IPS-15b (cell line): ENCODE measurements at regions not wholly inside any gene's neighbourhood (a gene's known extent, or its start where the extent isn't known, plus 50 kb on each side); places are given as distances from the start of the nearest gene placed in this dataset.
"Not testable (repeated sequence)": the region's sequence is repeated elsewhere in the genome, so short reads cannot be mapped to it uniquely, and the experiment has no call there.

ENCODE experiments used
- H3K27me3 ChIP-seq: one replicate; pipeline ENCODE4 v1.6.1; 2013; ENCODE audit warnings: low read length; ENCODE audit not compliant: control insufficient read depth, insufficient read depth
- H3K36me3 ChIP-seq: one replicate; pipeline ENCODE4 v1.6.1; 2013; ENCODE audit warnings: low read length; ENCODE audit not compliant: control insufficient read depth, insufficient read depth
- H3K4me1 ChIP-seq: one replicate; pipeline ENCODE4 v1.6.1; 2013; ENCODE audit warnings: mild to moderate bottlenecking, low read length; ENCODE audit not compliant: control insufficient read depth, insufficient read depth
- H3K4me3 ChIP-seq: one replicate; pipeline ENCODE4 v1.5.1; 2013; ENCODE audit warnings: low read depth, low read length
- H3K9ac ChIP-seq: one replicate; pipeline ENCODE4 v1.6.1; 2013; ENCODE audit warnings: low read depth, mild to moderate bottlenecking, low read length
- H3K9me3 ChIP-seq: one replicate; pipeline ENCODE4 v1.6.1; 2013; ENCODE audit warnings: mild to moderate bottlenecking, low read length; ENCODE audit not compliant: control insufficient read depth, insufficient read depth

- H3K9ac ChIP-seq = no peak overlapping the region
- no peaks in the 10 kb centered on the region for H3K9me3 ChIP-seq
- no peak overlapping the region for H3K4me3 ChIP-seq
- H3K27me3 ChIP-seq = no peaks in the 10 kb centered on the region
- peaks cover 6% of the 10 kb centered on the region for H3K4me1 ChIP-seq
- no peaks in the 10 kb centered on the region for H3K36me3 ChIP-seq
These were observed 1571.6 kb upstream of the PRR20A start for GRCh38 chr13:55569082-55569481.

GRCh38 chr13:55569514-55569913 is 1571.2 kb upstream of the PRR20A start:
- no peaks in the 10 kb centered on the region for H3K36me3 ChIP-seq
- no peaks in the 10 kb centered on the region for H3K9me3 ChIP-seq
- no peak overlapping the region for H3K9ac ChIP-seq
- H3K4me3 ChIP-seq = no peak overlapping the region
- no peaks in the 10 kb centered on the region for H3K27me3 ChIP-seq
- peaks cover 4% of the 10 kb centered on the region for H3K4me1 ChIP-seq

GRCh38 chr13:55570371-55570770 is 1570.3 kb upstream of the PRR20A start:
- no peaks in the 10 kb centered on the region for H3K36me3 ChIP-seq

GRCh38 chr13:55571237-55571867 is 1569.4 kb upstream of the PRR20A start:
- no peak overlapping the region for H3K4me3 ChIP-seq
- peaks cover 3% of the 10 kb centered on the region for H3K4me1 ChIP-seq

More at GRCh38 chr13:55570371-55570770, 1570.3 kb upstream of the PRR20A start:
- H3K4me1 ChIP-seq = peaks cover 3% of the 10 kb centered on the region
- H3K27me3 ChIP-seq = no peaks in the 10 kb centered on the region
- H3K9me3 ChIP-seq = no peaks in the 10 kb centered on the region
- no peak overlapping the region for H3K9ac ChIP-seq
- no peak overlapping the region for H3K4me3 ChIP-seq

GRCh38 chr13:55572408-55572807 is 1568.3 kb upstream of the PRR20A start:
- Histone ChIP-seq H3K27me3 (no peaks in the 10 kb centered on the region), H3K9ac (no peak overlapping the region), H3K4me3 (no peak overlapping the region), H3K9me3 (no peaks in the 10 kb centered on the region), H3K4me1 (no peaks in the 10 kb centered on the region), H3K36me3 (peaks cover 17% of the 10 kb centered on the region)

More at GRCh38 chr13:55571237-55571867, 1569.4 kb upstream of the PRR20A start:
- Histone ChIP-seq H3K36me3 (peaks cover 6% of the 10 kb centered on the region), H3K9ac (no peak overlapping the region), H3K9me3 (no peaks in the 10 kb centered on the region), H3K27me3 (no peaks in the 10 kb centered on the region)

GRCh38 chr13:55572862-55573261 is 1567.9 kb upstream of the PRR20A start:
- H3K9me3 ChIP-seq = no peaks in the 10 kb centered on the region
- no peaks in the 10 kb centered on the region for H3K4me1 ChIP-seq
- H3K27me3 ChIP-seq = no peaks in the 10 kb centered on the region
- peaks cover 22% of the 10 kb centered on the region for H3K36me3 ChIP-seq
- H3K4me3 ChIP-seq = no peak overlapping the region
- no peak overlapping the region for H3K9ac ChIP-seq

- Histone ChIP-seq H3K9ac (no peak overlapping the region), H3K9me3 (no peaks in the 10 kb centered on the region), H3K4me3 (no peak overlapping the region), H3K4me1 (no peaks in the 10 kb centered on the region), H3K36me3 (peaks cover 24% of the 10 kb centered on the region), H3K27me3 (no peaks in the 10 kb centered on the region)
These were observed 1567.2 kb upstream of the PRR20A start for GRCh38 chr13:55573565-55573964.

GRCh38 chr13:55576389-55576788 is 1564.3 kb upstream of the PRR20A start:
- peak overlapping the region; percentile 84 for H3K4me3 ChIP-seq
- no peaks in the 10 kb centered on the region for H3K9me3 ChIP-seq
- H3K27me3 ChIP-seq = no peaks in the 10 kb centered on the region
- H3K36me3 ChIP-seq = peaks cover 28% of the 10 kb centered on the region
- H3K4me1 ChIP-seq = no peaks in the 10 kb centered on the region
- peak overlapping the region; percentile 84 for H3K9ac ChIP-seq

GRCh38 chr13:55577082-55577846 is 1563.5 kb upstream of the PRR20A start:
- Histone ChIP-seq H3K4me3 (peak overlapping the region; percentile 84), H3K4me1 (no peaks in the 10 kb centered on the region), H3K36me3 (peaks cover 28% of the 10 kb centered on the region), H3K9me3 (no peaks in the 10 kb centered on the region), H3K9ac (peak overlapping the region; percentile 84), H3K27me3 (no peaks in the 10 kb centered on the region)

GRCh38 chr13:55577847-55578210 is 1562.9 kb upstream of the PRR20A start:
- Histone ChIP-seq H3K36me3 (peaks cover 28% of the 10 kb centered on the region), H3K4me3 (peak overlapping the region; percentile 84), H3K27me3 (no peaks in the 10 kb centered on the region), H3K4me1 (no peaks in the 10 kb centered on the region), H3K9ac (peak overlapping the region; percentile 84), H3K9me3 (no peaks in the 10 kb centered on the region)

- H3K9me3 ChIP-seq, H3K27me3 ChIP-seq, H3K4me1 ChIP-seq: not testable (repeated sequence)
- H3K4me3 ChIP-seq = peak overlapping the region; percentile 85
- H3K36me3 ChIP-seq = peaks cover 12% of the 10 kb centered on the region
- H3K9ac ChIP-seq = peak overlapping the region; percentile 87
These were observed 1558.4 kb upstream of the PRR20A start for GRCh38 chr13:55582294-55582693.

- Histone ChIP-seq H3K4me3 (peak overlapping the region; percentile 20), H3K9me3 (no peaks in the 10 kb centered on the region), H3K27me3 (no peaks in the 10 kb centered on the region), H3K4me1 (peaks cover 10% of the 10 kb centered on the region), H3K36me3 (peaks cover 3% of the 10 kb centered on the region), H3K9ac (no peak overlapping the region)
These were observed 1556.6 kb upstream of the PRR20A start for GRCh38 chr13:55583953-55584593.
